OCI-M1 (cell line): ENCODE measurements at regions not wholly inside any gene's neighbourhood (a gene's known extent, or its start where the extent isn't known, plus 50 kb on each side); places are given as distances from the start of the nearest gene placed in this dataset.
"Not testable (repeated sequence)": the region's sequence is repeated elsewhere in the genome, so short reads cannot be mapped to it uniquely, and the experiment has no call there.

Experiments used
- DNase-seq: peaks from one replicate; lab custom pipeline; 2025; lab: John Stamatoyannopoulos, UW

- no peak for DNase-seq
Observed at GRCh38 chr22:34592123-34592740, 473.7 kb upstream of the ISX start.

DNA sequence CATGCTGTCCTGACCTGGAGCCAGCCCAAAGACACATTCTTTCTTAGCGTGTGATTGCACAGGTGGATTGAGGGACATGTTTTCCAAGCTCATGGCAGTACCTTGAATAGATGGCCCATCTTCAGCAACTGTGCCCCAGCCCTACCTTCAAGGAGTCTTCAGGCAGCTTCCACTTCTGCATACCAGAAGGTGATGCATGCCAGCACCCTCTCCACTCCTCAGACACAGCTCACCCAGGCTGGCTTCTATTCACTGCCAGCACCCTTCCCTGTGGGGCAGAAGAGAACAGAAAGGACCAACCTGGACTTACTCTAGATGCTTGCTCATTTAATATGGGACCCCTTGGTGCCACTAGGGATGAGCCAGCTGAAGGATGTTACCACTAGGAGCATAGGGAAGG lies 466.4 kb upstream of the ISX start:
- DNase-seq = no peak

DNA sequence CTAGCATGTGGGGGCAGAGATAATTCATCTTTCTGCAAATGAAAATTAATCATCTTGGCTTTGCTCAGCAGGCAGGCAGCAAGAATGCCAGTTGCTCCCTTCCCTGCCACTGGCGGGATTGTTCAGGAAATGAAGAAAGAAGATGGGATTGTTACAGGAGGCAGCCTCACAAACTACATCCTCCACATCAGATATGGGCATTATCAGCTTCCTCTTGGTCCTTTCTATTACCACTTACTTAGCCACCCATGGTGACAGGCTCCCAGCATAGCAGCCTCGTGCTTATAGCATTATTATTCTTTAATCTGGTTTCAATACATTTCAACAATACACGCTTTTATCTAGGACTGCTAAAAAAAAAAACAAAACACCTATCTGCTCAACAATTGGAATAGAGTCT lies 461.6 kb upstream of the ISX start:
- DNase-seq = no peak

GRCh38 chr22:34608106-34608505 lies 457.9 kb upstream of the ISX start:
- DNase-seq = no peak

DNA sequence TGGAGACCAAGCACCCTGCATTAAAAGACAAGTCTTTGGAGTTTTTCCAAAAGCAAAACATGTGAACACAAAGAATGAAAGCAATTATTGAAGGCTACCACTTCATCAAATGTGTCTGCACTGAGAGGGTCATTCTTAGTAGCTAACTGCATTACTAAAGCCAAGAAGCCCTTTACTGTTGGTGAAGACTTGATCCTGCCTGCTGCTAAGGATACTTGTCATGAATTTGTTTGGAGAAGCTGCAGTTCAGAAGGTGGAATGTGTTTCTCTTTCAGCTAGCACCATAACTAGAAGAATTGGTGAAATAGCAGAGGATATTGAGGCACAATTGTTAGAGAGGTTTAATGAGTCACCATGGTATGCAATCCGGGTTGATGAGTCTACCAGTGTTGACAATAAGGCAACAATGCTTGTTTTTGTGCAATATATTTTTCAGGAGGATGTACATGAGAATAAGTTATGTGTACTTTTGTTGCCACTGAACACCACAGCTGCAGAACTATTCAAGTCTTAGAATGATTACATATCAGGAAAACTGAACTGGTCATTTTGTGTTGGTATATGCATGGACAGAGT lies 457.3 kb upstream of the ISX start:
- no peak for DNase-seq

GRCh38 chr22:34609646-34610045 lies 456.3 kb upstream of the ISX start:
- DNase-seq = no peak

DNA sequence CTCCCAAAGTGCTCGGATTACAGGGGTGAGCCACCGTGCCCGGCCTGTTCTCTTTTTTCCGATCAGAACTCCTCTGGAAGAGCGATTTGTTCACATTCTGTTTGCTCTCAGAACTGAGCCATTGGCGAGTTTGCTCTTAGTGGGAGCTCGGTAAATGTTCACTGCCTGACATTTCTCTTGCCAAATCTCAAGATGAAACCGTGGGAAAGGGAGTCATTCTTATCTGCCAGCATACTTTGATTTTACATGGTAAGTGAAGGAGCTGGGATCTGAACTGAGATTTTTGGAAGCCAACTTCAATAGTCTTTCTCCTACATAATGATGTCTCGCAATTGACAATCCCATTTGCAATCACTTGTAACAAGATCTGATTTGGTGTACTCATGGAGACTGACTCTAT lies 445.8 kb upstream of the ISX start:
- DNase-seq = no peak

- peak; percentile 9 for DNase-seq
Observed at GRCh38 chr22:34620832-34621231, 445.1 kb upstream of the ISX start.

GRCh38 chr22:34622602-34623001 lies 443.4 kb upstream of the ISX start:
- no peak for DNase-seq

GRCh38 chr22:34623580-34623979 lies 442.4 kb upstream of the ISX start:
- no peak for DNase-seq

DNA sequence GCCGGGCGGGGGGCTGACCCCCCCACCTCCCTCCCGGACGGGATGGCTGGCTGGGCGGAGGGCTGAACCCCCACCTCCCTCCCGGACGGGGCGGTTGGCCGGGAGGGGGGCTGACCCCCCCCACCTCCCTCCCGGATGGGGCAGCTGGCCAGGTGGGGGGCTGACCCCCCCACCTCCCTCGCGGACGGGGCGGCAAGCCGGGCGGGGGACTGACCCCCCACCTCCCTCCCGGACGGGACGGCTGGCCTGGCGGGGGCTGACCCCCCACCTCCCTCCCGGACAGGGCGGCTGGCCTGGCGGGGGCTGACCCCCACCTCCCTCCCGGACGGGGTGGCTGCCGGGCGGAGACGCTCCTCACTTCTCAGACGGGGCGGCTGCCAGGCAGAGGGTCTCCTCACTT lies 440.1 kb upstream of the ISX start:
- not testable (repeated sequence) for DNase-seq

GRCh38 chr22:34638128-34638527 lies 427.8 kb upstream of the ISX start:
- no peak for DNase-seq

DNA sequence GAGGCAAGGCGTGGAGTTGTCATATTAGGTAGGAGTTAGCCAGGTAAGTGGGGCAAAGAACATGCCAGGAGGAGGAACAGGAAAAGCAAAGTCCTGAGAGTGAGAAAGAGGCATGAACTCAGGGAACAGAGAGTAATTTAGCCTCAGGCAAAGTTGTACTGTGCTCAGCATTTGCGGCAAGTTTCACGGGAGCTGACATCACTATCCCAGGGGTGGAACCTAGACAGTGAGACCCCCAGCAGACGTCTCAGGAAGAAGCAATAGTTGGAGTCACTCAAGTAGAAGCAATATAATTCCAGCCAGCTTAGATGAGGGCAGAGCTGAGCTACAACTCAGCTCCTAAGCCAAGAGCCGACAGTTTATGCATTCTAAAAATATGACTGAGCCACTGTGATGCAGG lies 426.0 kb upstream of the ISX start:
- DNase-seq = no peak

GRCh38 chr22:34645375-34645774 lies 420.6 kb upstream of the ISX start:
- no peak for DNase-seq

- no peak for DNase-seq
Observed at GRCh38 chr22:34669001-34669400, 397.0 kb upstream of the ISX start.

DNA sequence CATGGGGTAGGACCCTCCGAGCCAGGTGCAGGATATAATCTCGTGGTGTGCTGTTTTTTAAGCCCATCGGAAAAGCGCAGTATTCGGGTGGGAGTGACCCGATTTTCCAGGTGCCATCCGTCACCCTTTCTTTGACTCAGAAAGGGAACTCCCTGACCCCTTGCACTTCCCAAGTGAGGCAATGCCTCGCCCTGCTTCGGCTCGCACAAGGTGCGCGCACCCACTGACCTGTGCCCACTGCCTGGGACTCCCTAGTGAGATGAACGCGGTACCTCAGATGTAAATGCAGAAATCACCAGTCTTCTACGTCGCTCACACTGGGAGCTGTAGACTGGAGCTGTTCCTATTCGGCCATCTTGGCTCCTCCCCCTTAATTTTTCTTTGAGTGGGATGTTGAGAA lies 382.9 kb upstream of the ISX start:
- DNase-seq = not testable (repeated sequence)

DNA sequence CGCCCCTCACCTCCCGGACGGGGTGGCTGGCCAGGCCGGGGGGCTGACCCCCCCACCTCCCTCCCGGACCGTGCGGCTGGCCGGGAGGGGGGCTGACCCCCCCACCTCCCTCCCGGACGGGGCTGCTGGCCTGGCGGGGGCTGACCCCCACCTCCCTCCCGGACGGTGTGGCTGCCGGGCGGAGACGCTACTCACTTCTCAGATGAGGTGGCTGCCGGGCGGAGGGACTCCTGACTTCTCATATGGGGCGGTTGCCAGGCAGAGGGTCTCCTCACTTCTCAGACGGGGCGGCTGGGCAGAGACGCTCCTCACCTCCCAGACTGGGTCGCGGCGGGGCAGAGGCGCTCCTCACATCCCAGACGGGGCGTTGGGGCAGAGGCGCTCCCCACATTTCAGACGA lies 381.7 kb upstream of the ISX start:
- not testable (repeated sequence) for DNase-seq

DNA sequence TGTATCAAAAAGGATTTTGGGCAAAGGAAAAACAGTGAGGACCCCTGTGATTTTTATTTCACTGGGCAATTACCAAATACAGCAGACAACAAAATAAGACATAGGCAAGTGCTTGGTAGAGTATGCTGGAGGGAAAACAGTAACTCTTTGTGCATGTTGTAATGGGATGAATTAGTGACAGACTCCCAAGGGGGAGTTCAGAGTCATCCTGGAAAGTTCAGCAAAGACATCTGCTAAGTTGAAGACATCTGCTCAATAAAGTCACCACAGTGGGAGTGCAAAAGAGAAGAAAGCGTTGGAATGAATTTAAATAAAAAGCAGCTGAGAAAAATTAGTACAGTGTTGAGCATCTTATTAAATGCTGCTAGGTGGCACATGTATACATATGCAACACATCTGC lies 378.8 kb upstream of the ISX start:
- DNase-seq = no peak

DNA sequence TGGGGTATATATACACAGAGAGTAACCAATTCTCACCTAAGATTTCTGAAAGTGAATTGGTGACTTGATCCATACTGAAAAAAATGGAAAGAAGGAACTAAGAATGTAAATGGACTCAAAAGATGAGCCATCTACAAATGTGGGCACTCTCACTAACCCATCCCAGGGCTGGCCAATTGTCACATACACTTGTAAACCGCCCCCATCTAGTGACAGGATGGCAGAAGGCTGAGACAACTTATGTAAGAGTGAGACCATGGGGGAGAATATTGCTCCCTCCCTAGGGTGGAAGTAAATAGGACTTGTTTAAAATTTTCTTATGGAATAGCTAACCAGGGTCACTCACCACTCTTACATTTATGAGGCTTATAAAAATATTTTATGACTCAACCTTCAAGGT lies 377.1 kb upstream of the ISX start:
- no peak for DNase-seq

DNA sequence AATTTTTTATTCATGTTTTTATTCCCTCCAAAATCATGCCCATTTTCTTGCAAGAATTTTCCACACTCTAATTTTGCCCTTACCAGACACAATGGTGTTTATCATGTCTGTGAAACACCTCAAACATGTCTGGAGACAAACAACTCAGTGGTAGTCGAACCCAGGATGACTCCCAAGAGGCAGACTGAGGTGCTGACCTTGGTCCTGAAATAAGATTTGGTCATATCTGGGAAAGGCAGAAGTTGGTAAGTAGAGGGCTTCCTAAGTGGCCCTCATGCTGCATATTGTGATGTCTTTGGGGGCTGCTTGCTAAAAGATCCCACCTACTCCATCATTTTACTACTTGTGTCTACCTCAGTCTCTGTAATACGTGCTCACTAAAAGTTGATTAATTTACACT lies 369.4 kb upstream of the ISX start:
- peak; percentile 63 for DNase-seq

GRCh38 chr22:34702279-34702678 lies 363.7 kb upstream of the ISX start:
- no peak for DNase-seq

DNA sequence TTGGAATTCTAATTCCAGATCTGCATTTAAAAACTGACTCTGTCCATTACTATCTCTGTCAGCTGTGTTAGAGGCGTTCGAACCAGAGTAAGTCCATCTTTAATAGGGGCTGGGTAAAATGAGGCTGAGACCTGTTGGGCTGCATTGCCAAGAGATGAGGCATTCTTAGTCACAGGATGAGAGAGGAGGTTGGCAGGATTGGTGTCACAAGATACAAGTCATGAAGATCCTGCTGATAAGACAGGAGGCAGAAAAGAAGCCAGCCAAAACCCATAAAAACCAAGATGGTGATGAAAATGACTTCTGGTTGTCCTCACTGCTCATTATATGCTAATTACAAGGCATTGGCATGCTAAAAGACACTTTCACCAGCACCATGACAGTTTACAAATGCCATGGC lies 356.3 kb upstream of the ISX start:
- peak; percentile 32 for DNase-seq

DNA sequence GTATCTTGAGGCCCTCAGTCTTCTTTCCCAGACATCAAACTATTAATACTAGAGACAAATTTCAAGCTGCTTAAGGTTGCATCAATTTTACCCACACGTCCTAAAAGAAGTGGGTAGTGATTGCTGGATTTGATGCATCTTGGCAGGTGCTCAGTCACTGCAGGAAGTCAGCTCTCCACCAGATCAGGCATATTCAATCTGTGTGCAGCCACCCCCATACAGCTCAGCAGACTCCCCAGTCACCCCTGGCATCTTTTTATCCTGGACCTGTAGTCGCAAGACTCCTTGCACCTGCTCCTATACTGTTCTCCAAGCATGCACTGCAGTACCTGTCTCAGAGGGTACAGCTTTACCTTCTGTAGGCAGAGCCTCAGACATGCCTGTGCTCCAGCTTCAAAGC lies 343.1 kb upstream of the ISX start:
- DNase-seq = no peak

DNA sequence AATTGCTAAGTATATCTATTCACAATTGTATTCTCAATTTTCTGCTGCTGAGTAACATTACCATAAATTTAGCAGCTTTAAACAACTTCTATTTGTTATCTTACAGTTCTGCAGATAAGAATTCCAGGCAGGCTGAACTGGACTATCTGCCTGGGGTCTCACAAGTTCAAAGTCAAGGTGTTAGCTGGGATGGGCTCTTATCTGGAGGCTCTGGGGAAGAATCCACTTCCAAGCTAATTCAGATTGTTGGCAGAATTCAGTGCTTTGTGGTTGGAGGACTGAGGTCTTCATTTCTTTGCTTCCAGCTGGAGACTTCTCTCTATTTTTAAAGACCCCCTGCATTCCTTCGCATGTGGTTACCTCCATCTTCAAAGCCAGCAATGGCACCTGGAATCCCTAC lies 329.9 kb upstream of the ISX start:
- DNase-seq = no peak
